Endothelial cell of umbilical vein (primary cell): ENCODE measurements at regions not wholly inside any gene's neighbourhood (a gene's known extent, or its start where the extent isn't known, plus 50 kb on each side); places are given as distances from the start of the nearest gene placed in this dataset.

Experiments used
- BruUV-seq: library from RNA; stranded (reverse); fragments of 400-500 nt; replicated peaks from 2 replicates; lab custom pipeline; 2021; lab: Mats Ljungman, UMichigan
- CTCF ChIA-PET: fragments of 300-600, 350-600 bp; sonication (Branson Sonifier 250); formaldehyde crosslinking; loops from one replicate; lab custom pipeline; 2021; ENCODE audit warnings: antibody characterized with exemption, inconsistent platforms; lab: Charles Lee
- POLR2A ChIA-PET: fragments of 300-600, 350-600 bp; sonication (Branson Sonifier 250); formaldehyde crosslinking; loops from one replicate; lab custom pipeline; 2021; ENCODE audit warnings: antibody characterized with exemption, inconsistent platforms; lab: Charles Lee
- DNase-seq: peaks from one replicate; pipeline ENCODE4 v3.0.0-alpha.2; 2011; ENCODE audit warnings: low read depth, low spot score
- FAIRE-seq: peaks from 2 replicates; lab custom pipeline; 2011; peaks lifted over from hg19 to GRCh38; lab: Jason Lieb, UNC
- H2AFZ ChIP-seq: 2 replicates; pipeline ENCODE4 v1.6.0; 2012; ENCODE audit warnings: low read depth, low read length, control low read depth, inconsistent platforms
- H3K27ac ChIP-seq: 2 replicates; pipeline ENCODE4 v1.5.1; 2011; ENCODE audit warnings: low read depth, mild to moderate bottlenecking, control low read depth, low read length, moderate library complexity; ENCODE audit not compliant: insufficient read depth
- H3K27me3 ChIP-seq, 2 experiments: 2 replicates each; pipeline versions ENCODE4 v1.6.0 to v1.6.1; 2011; ENCODE audit warnings: low read length in 2 of 2, mixed read lengths in 1 of 2; ENCODE audit not compliant: control insufficient read depth in 2 of 2, insufficient read depth in 2 of 2
- H3K36me3 ChIP-seq, 2 experiments: 2 replicates in 1 of 2; 3 replicates in 1 of 2; pipeline ENCODE4 v1.5.1; 2011; ENCODE audit warnings: low read length in 2 of 2, mild to moderate bottlenecking in 1 of 2, moderate library complexity in 1 of 2; ENCODE audit not compliant: control insufficient read depth in 2 of 2, insufficient read depth in 2 of 2; ENCODE audit errors: extremely low read depth in 1 of 2
- H3K4me1 ChIP-seq: 3 replicates; pipeline ENCODE4 v1.5.1; 2011; ENCODE audit warnings: mild to moderate bottlenecking, low read length; ENCODE audit not compliant: control insufficient read depth, insufficient read depth; ENCODE audit errors: extremely low read depth
- H3K4me2 ChIP-seq: 2 replicates; pipeline ENCODE4 v1.6.1; 2011; ENCODE audit warnings: low read length, control low read depth, mixed read lengths; ENCODE audit not compliant: insufficient read depth
- H3K4me3 ChIP-seq, 3 experiments: fragments of 200-600 bp in 1 of 3; sonication (generic), shearing (Covaris generic) in 1 of 3; replicated peaks in 1 of 3; 2 replicates each; pipeline ENCODE4 v1.5.1; 2011 to 2016; ENCODE audit warnings: control low read depth in 3 of 3, low read length in 3 of 3, mild to moderate bottlenecking in 2 of 3, inconsistent platforms in 1 of 3, low read depth in 1 of 3, moderate library complexity in 1 of 3; ENCODE audit not compliant: insufficient read depth in 1 of 3
- H3K79me2 ChIP-seq: 2 replicates; pipeline ENCODE4 v1.6.0; 2012; ENCODE audit warnings: low read length, inconsistent platforms; ENCODE audit not compliant: control insufficient read depth, insufficient read depth
- H3K9ac ChIP-seq: replicated peaks from 2 replicates; pipeline ENCODE3; 2011; ENCODE audit warnings: low read length, control low read depth; ENCODE audit not compliant: insufficient read depth; ENCODE audit errors: extremely low read depth
- H3K9me1 ChIP-seq: replicated peaks from 3 replicates; pipeline ENCODE4 v1.6.0; 2011; ENCODE audit warnings: mild to moderate bottlenecking, low read length; ENCODE audit not compliant: control insufficient read depth, insufficient read depth; ENCODE audit errors: extremely low read depth
- H3K9me3 ChIP-seq: replicated peaks from 2 replicates; pipeline ENCODE4 v1.5.1; 2012; ENCODE audit warnings: low read length, inconsistent platforms; ENCODE audit not compliant: control insufficient read depth, insufficient read depth
- H4K20me1 ChIP-seq: replicated peaks from 2 replicates; pipeline ENCODE3; 2011; ENCODE audit warnings: mild to moderate bottlenecking, low read length; ENCODE audit not compliant: control insufficient read depth, insufficient read depth; ENCODE audit errors: extremely low read depth
- EZH2 ChIP-seq: IDR thresholded peaks from 2 replicates; pipeline ENCODE4 v1.6.1; 2012; ENCODE audit warnings: borderline replicate concordance, low read depth, mild to moderate bottlenecking, moderate library complexity, low read length, inconsistent platforms; ENCODE audit not compliant: severe bottlenecking
- FOS ChIP-seq: IDR thresholded peaks from 2 replicates; pipeline ENCODE4 v1.6.1; 2011; ENCODE audit warnings: mild to moderate bottlenecking, low read length, moderate library complexity, borderline replicate concordance; ENCODE audit not compliant: insufficient read depth
- GATA2 ChIP-seq: IDR thresholded peaks from 2 replicates; pipeline ENCODE4 v1.7.0; 2011; ENCODE audit warnings: low read depth, mild to moderate bottlenecking, moderate library complexity, mixed read lengths, low read length; ENCODE audit not compliant: insufficient read length, insufficient read depth
- JUN ChIP-seq: IDR thresholded peaks from 2 replicates; pipeline ENCODE4 v1.6.1; 2011; ENCODE audit warnings: borderline replicate concordance, low read depth; ENCODE audit not compliant: insufficient read length, insufficient read depth
- MYC ChIP-seq: IDR thresholded peaks from one replicate; pipeline ENCODE4 v1.6.1; 2011; ENCODE audit warnings: mild to moderate bottlenecking, low read depth, low read length
- POLR2A ChIP-seq: IDR thresholded peaks from 2 replicates; pipeline ENCODE4 v1.6.1; 2012; ENCODE audit warnings: low read depth, mild to moderate bottlenecking, control low read depth, low read length
- POLR2AphosphoS5 ChIP-seq: IDR thresholded peaks from 2 replicates; pipeline ENCODE4 v1.6.1; 2012; ENCODE audit warnings: low read depth, mild to moderate bottlenecking, control low read depth, low read length, moderate library complexity; ENCODE audit not compliant: insufficient read depth
- dilution Hi-C: fragments of 300-500 bp; cut with MboI; formaldehyde crosslinking; loops from one replicate; pipeline ENCODE4 v1.15.0; 2019; ENCODE audit warnings: low sequenced_read_pairs; ENCODE audit not compliant: extremely low pct_ligation_motif_present
- intact Hi-C: fragments of 100-400 bp; cut with micrococcal nuclease; formaldehyde crosslinking; loops from one replicate; pipeline ENCODE4 v1.10.0; 2022
- TF ChIP-seq, protein P1 (sequence below): IDR thresholded peaks from 2 replicates; pipeline ENCODE4 v1.6.1; 2011; ENCODE audit not compliant: insufficient read depth, insufficient read length
- TF ChIP-seq, protein P2 (sequence below), 2 donors: IDR thresholded peaks; 1 replicate in 1 of 2; 2 replicates in 1 of 2; pipeline ENCODE4 v1.5.1; 2011; ENCODE audit warnings: low read length in 2 of 2, mild to moderate bottlenecking in 2 of 2, moderate library complexity in 2 of 2, control low read depth in 1 of 2, inconsistent platforms in 1 of 2, low read depth in 1 of 2; ENCODE audit not compliant: insufficient read depth in 1 of 2; ENCODE audit errors: extremely low read depth in 1 of 2

DNA sequence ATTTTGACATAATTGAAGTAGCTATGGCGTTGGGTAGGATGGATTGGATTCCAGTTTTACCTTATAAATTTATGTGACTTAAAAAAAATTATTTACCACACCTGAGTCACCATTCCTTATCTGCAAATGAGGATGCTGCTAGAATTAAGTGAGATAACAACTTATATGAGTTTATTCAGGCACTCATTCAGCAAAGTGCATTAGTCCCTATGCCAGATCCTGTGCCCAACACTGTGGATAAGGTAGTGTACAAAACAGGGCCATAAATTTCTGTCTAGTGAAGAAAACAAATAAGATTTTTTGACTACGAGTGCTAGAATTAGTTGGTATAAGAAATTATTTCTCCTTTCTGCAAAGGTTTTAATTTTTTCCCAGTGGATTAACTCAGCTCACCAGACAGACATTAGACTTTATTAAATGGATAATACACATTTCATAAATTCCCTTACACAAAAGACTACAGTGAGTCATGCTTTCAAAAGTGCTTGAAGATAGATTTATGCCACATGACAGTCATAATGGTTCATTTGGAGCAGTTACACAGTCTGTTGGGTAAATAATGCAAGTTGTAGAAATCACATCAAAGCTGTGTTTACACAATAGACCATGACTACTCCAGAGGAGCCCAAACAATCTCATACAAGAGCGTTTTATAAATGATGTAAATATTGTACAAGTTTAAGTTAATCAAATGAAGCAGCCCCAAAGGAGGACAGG lies 129.9 kb upstream of the TGFBR2 start:
- Histone ChIP-seq H3K4me3 (no peak overlapping the region), H3K4me1 (peaks cover 9% of the 10 kb centered on the region), H3K9me3 (no peaks in the 10 kb centered on the region), H3K9me1 (no peaks in the 10 kb centered on the region), H3K27me3 (no peaks in the 10 kb centered on the region), H3K4me2 (no peak overlapping the region), H2AFZ (no peak overlapping the region), H3K27ac (peak overlapping the region; percentile 16), H4K20me1 (no peaks in the 10 kb centered on the region), H3K79me2 (no peaks in the 10 kb centered on the region), H3K9ac (no peak overlapping the region), H3K36me3 (no peaks in the 10 kb centered on the region)
- TF ChIP-seq GATA2 = no peak
- TF ChIP-seq JUN = peak; percentile 86
- TF ChIP-seq MYC = no peak
- peak; percentile 59 for TF ChIP-seq FOS
- TF ChIP-seq POLR2A = no peak
- TF ChIP-seq, protein P1, sequence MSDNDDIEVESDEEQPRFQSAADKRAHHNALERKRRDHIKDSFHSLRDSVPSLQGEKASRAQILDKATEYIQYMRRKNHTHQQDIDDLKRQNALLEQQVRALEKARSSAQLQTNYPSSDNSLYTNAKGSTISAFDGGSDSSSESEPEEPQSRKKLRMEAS = no peak
- TF ChIP-seq, protein P2, sequence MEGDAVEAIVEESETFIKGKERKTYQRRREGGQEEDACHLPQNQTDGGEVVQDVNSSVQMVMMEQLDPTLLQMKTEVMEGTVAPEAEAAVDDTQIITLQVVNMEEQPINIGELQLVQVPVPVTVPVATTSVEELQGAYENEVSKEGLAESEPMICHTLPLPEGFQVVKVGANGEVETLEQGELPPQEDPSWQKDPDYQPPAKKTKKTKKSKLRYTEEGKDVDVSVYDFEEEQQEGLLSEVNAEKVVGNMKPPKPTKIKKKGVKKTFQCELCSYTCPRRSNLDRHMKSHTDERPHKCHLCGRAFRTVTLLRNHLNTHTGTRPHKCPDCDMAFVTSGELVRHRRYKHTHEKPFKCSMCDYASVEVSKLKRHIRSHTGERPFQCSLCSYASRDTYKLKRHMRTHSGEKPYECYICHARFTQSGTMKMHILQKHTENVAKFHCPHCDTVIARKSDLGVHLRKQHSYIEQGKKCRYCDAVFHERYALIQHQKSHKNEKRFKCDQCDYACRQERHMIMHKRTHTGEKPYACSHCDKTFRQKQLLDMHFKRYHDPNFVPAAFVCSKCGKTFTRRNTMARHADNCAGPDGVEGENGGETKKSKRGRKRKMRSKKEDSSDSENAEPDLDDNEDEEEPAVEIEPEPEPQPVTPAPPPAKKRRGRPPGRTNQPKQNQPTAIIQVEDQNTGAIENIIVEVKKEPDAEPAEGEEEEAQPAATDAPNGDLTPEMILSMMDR (IDR thresholded peaks at IDR 0.05; ENCODE audit: extremely low read depth in 1 of 2, insufficient read depth in 1 of 2, low read depth in 1 of 2, low read length in 2 of 2) = no peak
- no peak for TF ChIP-seq EZH2
- no peak for TF ChIP-seq POLR2AphosphoS5
- dilution Hi-C loops = no loop called here
- DNase-seq (peak; percentile 86), FAIRE-seq (peak; percentile 76)
- ChIA-PET CTCF (interaction anchor here (1.2 to 1.9 kb wide), 4 partner anchors 9 to 277 kb away, joined by 3 to 12 read pairs (median 4); no protein-coding TSS in a partner anchor), POLR2A (no interaction called here)
- intact Hi-C loops = no loop called here
- BruUV-seq = no TSS peak
